Immature natural killer cell (primary cell): ENCODE measurements at regions not wholly inside any gene's neighbourhood (a gene's known extent, or its start where the extent isn't known, plus 50 kb on each side); places are given as distances from the start of the nearest gene placed in this dataset.

Experiments
- DNase-seq, 3 donors: peaks; one replicate each; pipeline ENCODE4 v3.0.0; 2022; ENCODE audit warnings: mixed read lengths in 1 of 3
- H3K27ac Mint-ChIP-seq, 6 donors: one replicate each; pipeline ENCODE4 v1.8.0; 2020; ENCODE audit warnings: mixed read lengths in 6 of 6, mild to moderate bottlenecking in 5 of 6, inconsistent platforms in 4 of 6, moderate library complexity in 3 of 6
- H3K27me3 Mint-ChIP-seq, 3 donors: one replicate each; pipeline ENCODE4 v1.8.0; 2020 to 2021; ENCODE audit warnings: low read depth in 3 of 3, mild to moderate bottlenecking in 3 of 3, mixed read lengths in 3 of 3, moderate library complexity in 3 of 3, inconsistent platforms in 1 of 3
- H3K36me3 Mint-ChIP-seq, 3 donors: one replicate each; pipeline ENCODE4 v1.8.0; 2020; ENCODE audit warnings: mixed read lengths in 3 of 3, inconsistent platforms in 2 of 3, mild to moderate bottlenecking in 2 of 3
- H3K4me1 Mint-ChIP-seq, 2 donors: one replicate each; pipeline ENCODE4 v1.8.0; 2020; ENCODE audit warnings: inconsistent platforms in 2 of 2, mild to moderate bottlenecking in 2 of 2, mixed read lengths in 2 of 2, moderate library complexity in 1 of 2
- H3K4me3 Mint-ChIP-seq, 5 donors: one replicate each; pipeline ENCODE4 v1.8.0; 2020; ENCODE audit warnings: mild to moderate bottlenecking in 5 of 5, mixed read lengths in 5 of 5, inconsistent platforms in 3 of 5, moderate library complexity in 3 of 5
- H3K9me3 Mint-ChIP-seq, 6 donors: one replicate each; pipeline ENCODE4 v1.8.0; 2020; ENCODE audit warnings: mild to moderate bottlenecking in 6 of 6, mixed read lengths in 6 of 6, inconsistent platforms in 4 of 6, moderate library complexity in 3 of 6

GRCh38 chr5:2569176-2569575, 182.3 kb downstream of the IRX2 start:
- H3K9me3 Mint-ChIP-seq = peaks cover 0 to 9% (median 2%) of the 10 kb centered on the region in 6 donors
- no peaks in the 10 kb centered on the region for H3K36me3 Mint-ChIP-seq
- no peak overlapping the region for H3K4me3 Mint-ChIP-seq
- H3K27me3 Mint-ChIP-seq = peaks cover 4 to 5% (median 5%) of the 10 kb centered on the region in 3 donors
- H3K4me1 Mint-ChIP-seq = no peaks in the 10 kb centered on the region
- H3K27ac Mint-ChIP-seq = no peak overlapping the region
- no peak for DNase-seq

GRCh38 chr5:2566284-2566683, 185.2 kb downstream of the IRX2 start:
- no peak overlapping the region for H3K4me3 Mint-ChIP-seq
- no peaks in the 10 kb centered on the region for H3K4me1 Mint-ChIP-seq
- H3K36me3 Mint-ChIP-seq = no peaks in the 10 kb centered on the region
- no peak for DNase-seq
- peaks cover 0 to 8% (median 5%) of the 10 kb centered on the region in 3 donors for H3K27me3 Mint-ChIP-seq
- H3K9me3 Mint-ChIP-seq = peaks cover 0 to 15% (median 2%) of the 10 kb centered on the region in 6 donors
- H3K27ac Mint-ChIP-seq = no peak overlapping the region

GRCh38 chr5:2565147-2565546, 186.3 kb downstream of the IRX2 start:
- Mint-ChIP-seq H3K27me3 (peaks cover 0 to 8% (median 8%) of the 10 kb centered on the region in 3 donors), H3K36me3 (no peaks in the 10 kb centered on the region), H3K4me3 (no peak overlapping the region), H3K9me3 (peaks cover 0 to 11% (median 2%) of the 10 kb centered on the region in 6 donors), H3K4me1 (no peaks in the 10 kb centered on the region), H3K27ac (no peak overlapping the region)
- DNase-seq = no peak

- no peak for DNase-seq
- Mint-ChIP-seq H3K4me1 (no peaks in the 10 kb centered on the region), H3K27ac (no peak overlapping the region), H3K27me3 (peaks cover 0 to 5% (median 4%) of the 10 kb centered on the region in 3 donors), H3K36me3 (no peaks in the 10 kb centered on the region), H3K4me3 (no peak overlapping the region), H3K9me3 (peaks cover 0 to 15% (median 3%) of the 10 kb centered on the region in 6 donors)
Measured at GRCh38 chr5:2563046-2563445, 188.4 kb downstream of the IRX2 start.

- H3K27me3 Mint-ChIP-seq = peaks cover 0 to 4% (median 3%) of the 10 kb centered on the region in 3 donors
- no peak overlapping the region for H3K27ac Mint-ChIP-seq
- no peak overlapping the region for H3K4me3 Mint-ChIP-seq
- H3K9me3 Mint-ChIP-seq = peaks cover 0 to 18% (median 2%) of the 10 kb centered on the region in 6 donors
- H3K4me1 Mint-ChIP-seq = no peaks in the 10 kb centered on the region
- DNase-seq = no peak
- no peaks in the 10 kb centered on the region for H3K36me3 Mint-ChIP-seq
Measured at GRCh38 chr5:2562036-2562435, 189.4 kb downstream of the IRX2 start.

GRCh38 chr5:2560435-2560834, 191.0 kb downstream of the IRX2 start:
- Mint-ChIP-seq H3K27me3 (peaks cover 0 to 6% (median 4%) of the 10 kb centered on the region in 3 donors), H3K4me1 (no peaks in the 10 kb centered on the region), H3K36me3 (no peaks in the 10 kb centered on the region), H3K27ac (no peak overlapping the region), H3K9me3 (peaks cover 0 to 23% (median 4%) of the 10 kb centered on the region in 6 donors), H3K4me3 (no peak overlapping the region)
- DNase-seq = no peak

GRCh38 chr5:2557435-2557834, 194.0 kb downstream of the IRX2 start:
- Mint-ChIP-seq H3K36me3 (peaks cover 0 to 3% (median 0%) of the 10 kb centered on the region in 3 donors), H3K27ac (no peak overlapping the region), H3K4me1 (no peaks in the 10 kb centered on the region), H3K9me3 (peaks cover 1 to 38% (median 21%) of the 10 kb centered on the region in 6 donors), H3K4me3 (no peak overlapping the region), H3K27me3 (peaks cover 3 to 5% (median 5%) of the 10 kb centered on the region in 3 donors)
- DNase-seq = no peak

GRCh38 chr5:2556375-2556966, 195.0 kb downstream of the IRX2 start:
- H3K27ac Mint-ChIP-seq = no peak overlapping the region
- no peaks in the 10 kb centered on the region for H3K4me1 Mint-ChIP-seq

GRCh38 chr5:2553611-2554010, 197.9 kb downstream of the IRX2 start:
- no peak for DNase-seq
- no peak overlapping the region for H3K27ac Mint-ChIP-seq
- H3K4me3 Mint-ChIP-seq = no peak overlapping the region
- H3K4me1 Mint-ChIP-seq = no peaks in the 10 kb centered on the region
- H3K9me3 Mint-ChIP-seq = peaks cover 1 to 32% (median 20%) of the 10 kb centered on the region in 6 donors
- peaks cover 0 to 3% (median 0%) of the 10 kb centered on the region in 3 donors for H3K36me3 Mint-ChIP-seq
- H3K27me3 Mint-ChIP-seq = peaks cover 3 to 5% (median 4%) of the 10 kb centered on the region in 3 donors

More at GRCh38 chr5:2556375-2556966, 195.0 kb downstream of the IRX2 start:
- Mint-ChIP-seq H3K4me3 (no peak overlapping the region), H3K27me3 (peaks cover 3 to 5% (median 5%) of the 10 kb centered on the region in 3 donors), H3K9me3 (peaks cover 1 to 37% (median 21%) of the 10 kb centered on the region in 6 donors), H3K36me3 (peaks cover 0 to 3% (median 0%) of the 10 kb centered on the region in 3 donors)
- DNase-seq = no peak

- Mint-ChIP-seq H3K9me3 (peaks cover 1 to 20% (median 18%) of the 10 kb centered on the region in 6 donors), H3K27me3 (peaks cover 2 to 3% (median 3%) of the 10 kb centered on the region in 3 donors), H3K36me3 (peaks cover 0 to 3% (median 0%) of the 10 kb centered on the region in 3 donors), H3K4me1 (no peaks in the 10 kb centered on the region), H3K27ac (no peak overlapping the region), H3K4me3 (no peak overlapping the region)
- DNase-seq = no peak
Measured at GRCh38 chr5:2550509-2550908, 201.0 kb downstream of the IRX2 start.

GRCh38 chr5:2549900-2550299, 201.6 kb downstream of the IRX2 start:
- H3K27ac Mint-ChIP-seq = no peak overlapping the region
- H3K9me3 Mint-ChIP-seq = peaks cover 1 to 14% (median 14%) of the 10 kb centered on the region in 6 donors
- no peaks in the 10 kb centered on the region for H3K36me3 Mint-ChIP-seq
- no peak overlapping the region for H3K4me3 Mint-ChIP-seq
- peaks cover 1 to 3% (median 2%) of the 10 kb centered on the region in 3 donors for H3K27me3 Mint-ChIP-seq
- no peak for DNase-seq
- H3K4me1 Mint-ChIP-seq = no peaks in the 10 kb centered on the region

- Mint-ChIP-seq H3K9me3 (peaks cover 1 to 9% (median 8%) of the 10 kb centered on the region in 6 donors), H3K36me3 (no peaks in the 10 kb centered on the region), H3K27me3 (peaks cover 1 to 6% (median 3%) of the 10 kb centered on the region in 3 donors), H3K27ac (no peak overlapping the region), H3K4me1 (no peaks in the 10 kb centered on the region), H3K4me3 (no peak overlapping the region)
- no peak for DNase-seq
Measured at GRCh38 chr5:2549354-2549753, 202.1 kb downstream of the IRX2 start.

- no peak overlapping the region for H3K4me3 Mint-ChIP-seq
- no peaks in the 10 kb centered on the region for H3K36me3 Mint-ChIP-seq
- H3K9me3 Mint-ChIP-seq = no peaks in the 10 kb centered on the region
- peaks cover 0 to 4% (median 3%) of the 10 kb centered on the region in 3 donors for H3K27me3 Mint-ChIP-seq
- H3K4me1 Mint-ChIP-seq = no peaks in the 10 kb centered on the region
- no peak for DNase-seq
- no peak overlapping the region for H3K27ac Mint-ChIP-seq
Measured at GRCh38 chr5:2546938-2547337, 204.5 kb downstream of the IRX2 start.

GRCh38 chr5:2544003-2544402, 207.5 kb downstream of the IRX2 start:
- no peak overlapping the region for H3K4me3 Mint-ChIP-seq
- peaks cover 0 to 8% (median 3%) of the 10 kb centered on the region in 3 donors for H3K27me3 Mint-ChIP-seq
- H3K9me3 Mint-ChIP-seq = peaks cover 0 to 9% (median 5%) of the 10 kb centered on the region in 6 donors
- DNase-seq = no peak
- no peaks in the 10 kb centered on the region for H3K36me3 Mint-ChIP-seq
- no peak overlapping the region for H3K27ac Mint-ChIP-seq
- H3K4me1 Mint-ChIP-seq = no peaks in the 10 kb centered on the region

GRCh38 chr5:2542821-2543220, 208.7 kb downstream of the IRX2 start:
- H3K27ac Mint-ChIP-seq = no peak overlapping the region
- H3K4me3 Mint-ChIP-seq = no peak overlapping the region
- no peaks in the 10 kb centered on the region for H3K4me1 Mint-ChIP-seq
- peaks cover 1 to 9% (median 5%) of the 10 kb centered on the region in 6 donors for H3K9me3 Mint-ChIP-seq
- DNase-seq = no peak
- no peaks in the 10 kb centered on the region for H3K36me3 Mint-ChIP-seq
- peaks cover 2 to 6% (median 3%) of the 10 kb centered on the region in 3 donors for H3K27me3 Mint-ChIP-seq
